Body of pancreas (tissue), 4 donors: ENCODE measurements at regions not wholly inside any gene's neighbourhood (a gene's known extent, or its start where the extent isn't known, plus 50 kb on each side); places are given as distances from the start of the nearest gene placed in this dataset.
A peak's percentile ranks its signal among the peaks of the same experiment; 100 is the strongest.
"Not testable (repeated sequence)": the region's sequence is repeated elsewhere in the genome, so short reads cannot be mapped to it uniquely, and the experiment has no call there.

Experiments
- ATAC-seq: fragments of 150-250 bp; one replicate; pipeline ENCODE4 v1.9.1; 2016
- DNase-seq, 4 donors: peaks; one replicate each; pipeline ENCODE4 v3.0.0-alpha.2; 2019
- H3K27ac ChIP-seq, 4 donors: fragments of 200-600 bp; sonication (generic); 1 replicate in 3 of 4; 2 replicates in 1 of 4; pipeline versions ENCODE4 v1.5.1 to v1.6.1; 2016 to 2019; ENCODE audit warnings: mild to moderate bottlenecking in 1 of 4, mixed read lengths in 1 of 4, moderate library complexity in 1 of 4
- H3K27me3 ChIP-seq, 2 donors: fragments of 200-600 bp; sonication (generic); one replicate each; pipeline ENCODE4 v1.6.0; 2016; ENCODE audit warnings: mild to moderate bottlenecking in 1 of 2
- H3K36me3 ChIP-seq, 2 donors: fragments of 200-600 bp; sonication (generic); replicated peaks in 1 of 2; 2 replicates each; pipeline ENCODE4 v1.5.1; 2016; ENCODE audit warnings: low read depth in 2 of 2; ENCODE audit not compliant: insufficient read depth in 1 of 2
- H3K4me1 ChIP-seq: fragments of 200-600 bp; sonication (generic); one replicate; pipeline ENCODE4 v1.6.0; 2016
- H3K4me3 ChIP-seq, 2 donors: fragments of 200-600 bp; sonication (generic); 1 replicate in 1 of 2; 2 replicates in 1 of 2; pipeline ENCODE4 v1.5.1; 2016 to 2019
- H3K9me3 ChIP-seq, 3 donors: fragments of 200-600 bp; sonication (generic); 1 replicate in 2 of 3; 2 replicates in 1 of 3; pipeline ENCODE4 v1.5.1; 2016
- POLR2A ChIP-seq, 3 donors: fragments of 450-650 bp; IDR thresholded peaks; one replicate each; pipeline ENCODE4 v1.6.1; 2016; ENCODE audit warnings: antibody characterized with exemption in 3 of 3, mild to moderate bottlenecking in 2 of 3
- WGBS, 2 donors: methylation state at CpG; one replicate each; pipeline ENCODE4 v1.1.5; 2017; 5-methylcytosine and 5-hydroxymethylcytosine counted together
- intact Hi-C: fragments of 100-400 bp; cut with DNase I; formaldehyde crosslinking; loops from one replicate; pipeline ENCODE4 v1.15.1; 2023
- TF ChIP-seq, protein P1 (sequence below), 7 experiments: fragments of 450-650 bp in 4 of 7; fragments of 200-600 bp in 3 of 7; sonication (generic) in 3 of 7; IDR thresholded peaks; one replicate each; pipeline ENCODE4 v1.5.1; 2016 to 2019; ENCODE audit warnings: antibody characterized with exemption in 7 of 7

GRCh38 chr13:28576067-28576466 lies 81.1 kb upstream of the FLT1 start:
- 75 to 88% methylated on average over 1 of the region's 1 CpG for WGBS, 2 donors
- TF ChIP-seq, protein P1, sequence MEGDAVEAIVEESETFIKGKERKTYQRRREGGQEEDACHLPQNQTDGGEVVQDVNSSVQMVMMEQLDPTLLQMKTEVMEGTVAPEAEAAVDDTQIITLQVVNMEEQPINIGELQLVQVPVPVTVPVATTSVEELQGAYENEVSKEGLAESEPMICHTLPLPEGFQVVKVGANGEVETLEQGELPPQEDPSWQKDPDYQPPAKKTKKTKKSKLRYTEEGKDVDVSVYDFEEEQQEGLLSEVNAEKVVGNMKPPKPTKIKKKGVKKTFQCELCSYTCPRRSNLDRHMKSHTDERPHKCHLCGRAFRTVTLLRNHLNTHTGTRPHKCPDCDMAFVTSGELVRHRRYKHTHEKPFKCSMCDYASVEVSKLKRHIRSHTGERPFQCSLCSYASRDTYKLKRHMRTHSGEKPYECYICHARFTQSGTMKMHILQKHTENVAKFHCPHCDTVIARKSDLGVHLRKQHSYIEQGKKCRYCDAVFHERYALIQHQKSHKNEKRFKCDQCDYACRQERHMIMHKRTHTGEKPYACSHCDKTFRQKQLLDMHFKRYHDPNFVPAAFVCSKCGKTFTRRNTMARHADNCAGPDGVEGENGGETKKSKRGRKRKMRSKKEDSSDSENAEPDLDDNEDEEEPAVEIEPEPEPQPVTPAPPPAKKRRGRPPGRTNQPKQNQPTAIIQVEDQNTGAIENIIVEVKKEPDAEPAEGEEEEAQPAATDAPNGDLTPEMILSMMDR (IDR thresholded peaks at IDR 0.05): no peak
- no peak for TF ChIP-seq POLR2A (IDR thresholded peaks at IDR 0.05)
- no peak for ATAC-seq

GRCh38 chr13:28575200-28575599 lies 80.3 kb upstream of the FLT1 start:
- Histone ChIP-seq H3K4me1 (no peaks in the 10 kb centered on the region), H3K27ac (no peak overlapping the region), H3K27me3 (no peaks in the 10 kb centered on the region), H3K36me3 (no peaks in the 10 kb centered on the region), H3K4me3 (no peak overlapping the region), H3K9me3 (no peaks in the 10 kb centered on the region)
- TF ChIP-seq, protein P1 (IDR thresholded peaks at IDR 0.05): no peak
- no peak for TF ChIP-seq POLR2A (IDR thresholded peaks at IDR 0.05)
- intact Hi-C loops: no loop called here
- WGBS, 2 donors: 47 to 61% methylated on average over 8 of the region's 8 CpGs
- no peak for ATAC-seq
- DNase-seq: no peak

More at GRCh38 chr13:28576067-28576466, 81.1 kb upstream of the FLT1 start:
- no peak overlapping the region for H3K4me3 ChIP-seq
- no peak for DNase-seq
- H3K4me1 ChIP-seq: no peaks in the 10 kb centered on the region
- no peaks in the 10 kb centered on the region for H3K27me3 ChIP-seq
- H3K36me3 ChIP-seq: no peaks in the 10 kb centered on the region
- H3K9me3 ChIP-seq: no peaks in the 10 kb centered on the region
- intact Hi-C loops: no loop called here
- H3K27ac ChIP-seq: no peak overlapping the region

DNA sequence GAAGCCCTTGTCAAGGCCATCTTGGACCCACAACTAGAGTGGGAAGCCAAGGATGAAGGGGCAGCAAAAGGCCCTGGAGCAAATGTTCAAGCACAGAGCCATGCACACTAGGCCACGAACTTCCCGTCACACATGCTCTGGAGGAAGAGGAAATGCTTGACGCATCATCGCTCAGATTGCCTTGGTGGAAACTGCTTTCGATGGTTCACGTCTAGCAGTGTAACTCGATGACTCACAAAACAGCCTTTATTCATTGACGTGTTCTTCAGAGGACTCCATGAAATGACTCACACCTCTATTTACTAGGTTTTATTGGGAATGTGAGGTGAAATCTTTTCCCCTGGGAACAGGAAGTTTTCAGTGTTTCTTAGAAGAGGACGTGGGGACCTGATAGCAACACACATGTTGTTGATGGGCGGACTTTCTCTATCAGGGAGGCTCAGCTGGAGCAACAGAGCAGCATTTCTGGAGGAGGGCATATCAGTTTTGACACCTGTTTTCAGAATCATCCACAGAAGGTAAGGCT lies 79.8 kb upstream of the FLT1 start:
- Histone ChIP-seq H3K4me3 (no peak overlapping the region), H3K27ac (no peak overlapping the region), H3K27me3 (no peaks in the 10 kb centered on the region), H3K36me3 (no peaks in the 10 kb centered on the region), H3K4me1 (no peaks in the 10 kb centered on the region), H3K9me3 (no peaks in the 10 kb centered on the region)
- TF ChIP-seq, protein P1 (IDR thresholded peaks at IDR 0.05): no peak
- no peak for TF ChIP-seq POLR2A (IDR thresholded peaks at IDR 0.05)
- ATAC-seq: no peak
- 61 to 66% methylated on average over 10 of the region's 10 CpGs for WGBS, 2 donors
- DNase-seq: peak in 1 of 4 donors; percentile 54
- intact Hi-C loops: no loop called here

- intact Hi-C loops: no loop called here
- H3K4me1 ChIP-seq: no peaks in the 10 kb centered on the region
- no peak for ATAC-seq
- WGBS, 2 donors: 68 to 76% methylated on average over 11 of the region's 11 CpGs
- no peaks in the 10 kb centered on the region for H3K36me3 ChIP-seq
- no peaks in the 10 kb centered on the region for H3K9me3 ChIP-seq
- no peak overlapping the region for H3K27ac ChIP-seq
- no peaks in the 10 kb centered on the region for H3K27me3 ChIP-seq
- peak in 1 of 4 donors; percentile 30 for DNase-seq
- H3K4me3 ChIP-seq: no peak overlapping the region
- TF ChIP-seq POLR2A (IDR thresholded peaks at IDR 0.05): no peak
- TF ChIP-seq, protein P1 (IDR thresholded peaks at IDR 0.05): no peak
Measured at GRCh38 chr13:28573595-28574373, 78.9 kb upstream of the FLT1 start.

GRCh38 chr13:28572871-28573270 lies 77.9 kb upstream of the FLT1 start:
- Histone ChIP-seq H3K36me3 (no peaks in the 10 kb centered on the region), H3K27ac (no peak overlapping the region), H3K4me1 (peaks cover 5% of the 10 kb centered on the region), H3K4me3 (no peak overlapping the region), H3K27me3 (no peaks in the 10 kb centered on the region), H3K9me3 (no peaks in the 10 kb centered on the region)
- WGBS, 2 donors: 89 to 97% methylated on average over 5 of the region's 5 CpGs
- no peak for TF ChIP-seq POLR2A (IDR thresholded peaks at IDR 0.05)
- TF ChIP-seq, protein P1 (IDR thresholded peaks at IDR 0.05): no peak
- intact Hi-C loops: no loop called here
- ATAC-seq (no peak), DNase-seq (no peak)

GRCh38 chr13:28570356-28570755 lies 75.4 kb upstream of the FLT1 start:
- H3K4me3 ChIP-seq, ATAC-seq, H3K27ac ChIP-seq, intact Hi-C loops, H3K9me3 ChIP-seq, H3K4me1 ChIP-seq, H3K36me3 ChIP-seq, DNase-seq, H3K27me3 ChIP-seq: not testable (repeated sequence)
- WGBS, 2 donors: 79 to 93% methylated on average over 7 of the region's 7 CpGs
